Neural progenitor cell (in vitro differentiated cells): ENCODE measurements at regions not wholly inside any gene's neighbourhood (a gene's known extent, or its start where the extent isn't known, plus 50 kb on each side); places are given as distances from the start of the nearest gene placed in this dataset.

Source experiments
- DNase-seq: peaks from one replicate; pipeline ENCODE4 v3.0.0-alpha.2; 2016; ENCODE audit warnings: low spot score
- H2AFZ ChIP-seq: fragments of 200-600 bp; sonication (generic); replicated peaks from 2 replicates; pipeline ENCODE4 v1.6.1; 2016; ENCODE audit warnings: antibody characterized with exemption
- H3F3A ChIP-seq: fragments of 200-600 bp; sonication (generic); 2 replicates; pipeline ENCODE4 v1.6.1; 2016; ENCODE audit warnings: antibody characterized with exemption, low read depth
- H3K27ac ChIP-seq: fragments of 200-600 bp; sonication (generic); 2 replicates; pipeline ENCODE4 v1.5.1; 2016; ENCODE audit warnings: mild to moderate bottlenecking
- H3K27me3 ChIP-seq: fragments of 200-600 bp; sonication (generic); 2 replicates; pipeline ENCODE4 v1.6.1; 2016; ENCODE audit warnings: mild to moderate bottlenecking, moderate library complexity
- H3K36me3 ChIP-seq: fragments of 200-600 bp; sonication (generic); 2 replicates; pipeline ENCODE4 v1.5.1; 2016
- H3K4me1 ChIP-seq: fragments of 200-600 bp; sonication (generic); 2 replicates; pipeline ENCODE4 v1.6.1; 2016; ENCODE audit warnings: mixed run types
- H3K4me2 ChIP-seq: fragments of 200-600 bp; sonication (generic); 2 replicates; pipeline ENCODE4 v1.6.1; 2016
- H3K4me3 ChIP-seq: fragments of 200-600 bp; sonication (generic); 2 replicates; pipeline ENCODE4 v1.5.1; 2016
- H3K79me2 ChIP-seq: fragments of 200-600 bp; sonication (generic); 2 replicates; pipeline ENCODE4 v1.6.1; 2016; ENCODE audit warnings: low read depth
- H3K9ac ChIP-seq: fragments of 200-600 bp; sonication (generic); 2 replicates; pipeline ENCODE4 v1.6.1; 2016
- H3K9me3 ChIP-seq: fragments of 200-600 bp; sonication (generic); 2 replicates; pipeline ENCODE4 v1.5.1; 2016; ENCODE audit warnings: low read depth
- H4K20me1 ChIP-seq: fragments of 200-600 bp; sonication (generic); 2 replicates; pipeline ENCODE4 v1.6.1; 2016; ENCODE audit warnings: low read depth
- H3K27ac Mint-ChIP-seq: 3 replicates; pipeline ENCODE4 v1.8.0; 2021; ENCODE audit warnings: mixed read lengths
- H3K27me3 Mint-ChIP-seq: 2 replicates; pipeline ENCODE4 v1.8.0; 2022; ENCODE audit warnings: low read depth, mild to moderate bottlenecking, inconsistent platforms, moderate library complexity, mixed read lengths; ENCODE audit not compliant: insufficient read depth
- H3K36me3 Mint-ChIP-seq: 3 replicates; pipeline ENCODE4 v1.8.0; 2021; ENCODE audit warnings: mixed read lengths
- H3K4me1 Mint-ChIP-seq: 3 replicates; pipeline ENCODE4 v1.8.0; 2021; ENCODE audit warnings: mixed read lengths
- H3K4me3 Mint-ChIP-seq: 3 replicates; pipeline ENCODE4 v1.8.0; 2021; ENCODE audit warnings: mild to moderate bottlenecking, moderate library complexity, mixed read lengths
- H3K9me3 Mint-ChIP-seq: 3 replicates; pipeline ENCODE4 v1.8.0; 2020; ENCODE audit warnings: mixed read lengths
- EZH2 ChIP-seq: fragments of 200-600 bp; sonication (generic); IDR thresholded peaks from 2 replicates; pipeline ENCODE4 v1.6.1; 2017; ENCODE audit warnings: antibody characterized with exemption, mild to moderate bottlenecking, moderate library complexity
- EZH2phosphoT487 ChIP-seq: fragments of 200-600 bp; sonication (generic); IDR thresholded peaks from 2 replicates; pipeline ENCODE4 v1.6.1; 2017; ENCODE audit warnings: antibody characterized with exemption
- TF ChIP-seq, protein P1 (sequence below): fragments of 200-600 bp; sonication (generic); IDR thresholded peaks from 2 replicates; pipeline ENCODE4 v1.5.1; 2017; ENCODE audit warnings: antibody characterized with exemption, mild to moderate bottlenecking

DNA sequence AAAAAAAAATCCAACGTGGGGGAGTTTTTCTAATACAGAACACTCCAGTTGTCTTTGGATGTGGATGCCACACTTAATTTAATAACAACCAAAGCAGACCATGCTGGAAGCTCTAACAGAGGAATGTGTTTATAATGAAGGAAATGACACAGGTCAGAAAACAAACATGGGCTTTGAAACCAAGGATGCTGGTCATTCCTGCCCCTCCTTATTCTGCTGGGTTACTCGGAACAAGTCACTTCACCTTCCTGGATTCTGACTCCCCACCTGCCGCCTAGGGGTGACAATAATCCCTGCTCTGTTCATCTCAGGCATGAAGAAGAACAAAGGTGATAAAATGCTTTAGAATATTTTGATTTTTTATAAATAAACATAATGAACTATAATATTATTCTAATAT lies 240.9 kb upstream of the ADAMTS9 start:
- H3K4me1 ChIP-seq = peaks cover 8% of the 10 kb centered on the region
- no peaks in the 10 kb centered on the region for H3K9me3 ChIP-seq
- no peak overlapping the region for H3K27ac ChIP-seq
- no peak overlapping the region for H3K4me2 ChIP-seq
- no peak overlapping the region for H3K9ac ChIP-seq
- H3K4me3 ChIP-seq = no peak overlapping the region
- no peaks in the 10 kb centered on the region for H3F3A ChIP-seq
- no peaks in the 10 kb centered on the region for H3K27me3 ChIP-seq
- Mint-ChIP-seq H3K27ac (no peak overlapping the region), H3K4me3 (no peak overlapping the region), H3K9me3 (peaks cover 9% of the 10 kb centered on the region), H3K4me1 (peaks cover 16% of the 10 kb centered on the region), H3K36me3 (peaks cover 6% of the 10 kb centered on the region), H3K27me3 (peaks cover 2% of the 10 kb centered on the region)
- no peak overlapping the region for H2AFZ ChIP-seq
- no peak for DNase-seq
- TF ChIP-seq, protein P1, sequence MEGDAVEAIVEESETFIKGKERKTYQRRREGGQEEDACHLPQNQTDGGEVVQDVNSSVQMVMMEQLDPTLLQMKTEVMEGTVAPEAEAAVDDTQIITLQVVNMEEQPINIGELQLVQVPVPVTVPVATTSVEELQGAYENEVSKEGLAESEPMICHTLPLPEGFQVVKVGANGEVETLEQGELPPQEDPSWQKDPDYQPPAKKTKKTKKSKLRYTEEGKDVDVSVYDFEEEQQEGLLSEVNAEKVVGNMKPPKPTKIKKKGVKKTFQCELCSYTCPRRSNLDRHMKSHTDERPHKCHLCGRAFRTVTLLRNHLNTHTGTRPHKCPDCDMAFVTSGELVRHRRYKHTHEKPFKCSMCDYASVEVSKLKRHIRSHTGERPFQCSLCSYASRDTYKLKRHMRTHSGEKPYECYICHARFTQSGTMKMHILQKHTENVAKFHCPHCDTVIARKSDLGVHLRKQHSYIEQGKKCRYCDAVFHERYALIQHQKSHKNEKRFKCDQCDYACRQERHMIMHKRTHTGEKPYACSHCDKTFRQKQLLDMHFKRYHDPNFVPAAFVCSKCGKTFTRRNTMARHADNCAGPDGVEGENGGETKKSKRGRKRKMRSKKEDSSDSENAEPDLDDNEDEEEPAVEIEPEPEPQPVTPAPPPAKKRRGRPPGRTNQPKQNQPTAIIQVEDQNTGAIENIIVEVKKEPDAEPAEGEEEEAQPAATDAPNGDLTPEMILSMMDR = no peak
- TF ChIP-seq EZH2phosphoT487 (no peak), EZH2 (no peak)
- H3K36me3 ChIP-seq = no peaks in the 10 kb centered on the region
- no peaks in the 10 kb centered on the region for H3K79me2 ChIP-seq
- no peaks in the 10 kb centered on the region for H4K20me1 ChIP-seq

DNA sequence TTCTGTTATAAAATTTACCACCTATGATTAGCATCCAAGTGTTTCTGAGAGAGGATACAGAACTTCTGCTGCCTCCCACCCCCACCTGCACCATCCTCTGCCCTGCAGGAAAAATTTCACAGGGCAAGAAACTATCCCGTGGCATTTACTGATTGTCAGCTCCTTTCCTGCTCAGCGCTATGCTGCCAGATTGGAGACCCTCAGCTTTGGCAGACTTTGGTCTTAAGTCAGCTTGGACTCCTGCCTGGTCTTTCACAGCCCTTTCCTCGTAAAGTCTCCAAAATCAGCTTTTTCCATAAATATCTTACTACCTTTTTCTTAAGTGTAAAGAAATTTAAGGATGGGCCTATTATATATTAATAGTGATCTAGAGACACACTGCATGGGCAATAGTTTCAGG lies 239.9 kb upstream of the ADAMTS9 start:
- Mint-ChIP-seq H3K36me3 (peaks cover 5% of the 10 kb centered on the region), H3K9me3 (peaks cover 2% of the 10 kb centered on the region), H3K4me1 (peaks cover 23% of the 10 kb centered on the region), H3K27me3 (peaks cover 2% of the 10 kb centered on the region), H3K4me3 (no peak overlapping the region), H3K27ac (no peak overlapping the region)
- Histone ChIP-seq H3F3A (no peaks in the 10 kb centered on the region), H3K4me2 (no peak overlapping the region), H3K27me3 (no peaks in the 10 kb centered on the region), H3K4me3 (no peak overlapping the region), H3K79me2 (no peaks in the 10 kb centered on the region), H3K36me3 (no peaks in the 10 kb centered on the region), H3K4me1 (peaks cover 8% of the 10 kb centered on the region), H3K27ac (no peak overlapping the region), H4K20me1 (no peaks in the 10 kb centered on the region), H3K9ac (no peak overlapping the region), H2AFZ (no peak overlapping the region), H3K9me3 (no peaks in the 10 kb centered on the region)
- DNase-seq = no peak
- TF ChIP-seq EZH2phosphoT487 (no peak), EZH2 (no peak)
- TF ChIP-seq, protein P1 = no peak

GRCh38 chr3:64925575-64925974 lies 237.8 kb upstream of the ADAMTS9 start:
- Histone ChIP-seq H3K9me3 (no peaks in the 10 kb centered on the region), H4K20me1 (no peaks in the 10 kb centered on the region), H3K27me3 (no peaks in the 10 kb centered on the region), H3K27ac (no peak overlapping the region), H3K4me3 (no peak overlapping the region), H3K4me2 (no peak overlapping the region), H3K9ac (no peak overlapping the region), H3K4me1 (peaks cover 22% of the 10 kb centered on the region), H3F3A (no peaks in the 10 kb centered on the region), H3K79me2 (no peaks in the 10 kb centered on the region), H3K36me3 (no peaks in the 10 kb centered on the region), H2AFZ (no peak overlapping the region)
- Mint-ChIP-seq H3K36me3 (no peaks in the 10 kb centered on the region), H3K27ac (no peak overlapping the region), H3K4me1 (peaks cover 39% of the 10 kb centered on the region), H3K27me3 (no peaks in the 10 kb centered on the region), H3K4me3 (no peak overlapping the region), H3K9me3 (no peaks in the 10 kb centered on the region)
- TF ChIP-seq, protein P1 = no peak
- TF ChIP-seq EZH2 = no peak
- TF ChIP-seq EZH2phosphoT487 = no peak
- no peak for DNase-seq

DNA sequence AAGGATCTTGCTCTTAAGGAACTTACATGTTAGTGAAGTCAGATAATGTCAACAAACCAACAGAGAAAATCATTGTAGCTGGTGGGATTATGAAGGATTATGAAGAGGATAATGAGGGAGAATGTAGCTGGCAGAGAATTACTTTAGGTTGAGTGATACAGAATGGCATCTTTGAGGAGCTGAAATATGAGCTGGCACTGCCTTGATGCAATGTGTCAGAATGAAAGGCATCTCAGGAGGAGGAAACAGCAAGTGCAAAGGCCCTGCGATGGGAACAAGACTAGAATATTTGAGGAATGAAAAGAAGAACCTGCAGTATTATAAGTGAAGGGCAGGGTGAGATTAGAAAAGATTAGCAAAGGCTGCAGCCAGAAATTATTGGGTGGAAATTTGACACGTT lies 237.2 kb upstream of the ADAMTS9 start:
- Histone ChIP-seq H3K4me1 (peaks cover 22% of the 10 kb centered on the region), H3K27me3 (no peaks in the 10 kb centered on the region), H3K79me2 (no peaks in the 10 kb centered on the region), H3K27ac (no peak overlapping the region), H4K20me1 (no peaks in the 10 kb centered on the region), H2AFZ (no peak overlapping the region), H3F3A (no peaks in the 10 kb centered on the region), H3K9ac (no peak overlapping the region), H3K36me3 (no peaks in the 10 kb centered on the region), H3K4me3 (no peak overlapping the region), H3K9me3 (no peaks in the 10 kb centered on the region), H3K4me2 (no peak overlapping the region)
- no peak overlapping the region for H3K4me3 Mint-ChIP-seq
- H3K27ac Mint-ChIP-seq = no peak overlapping the region
- H3K27me3 Mint-ChIP-seq = no peaks in the 10 kb centered on the region
- DNase-seq = no peak
- H3K4me1 Mint-ChIP-seq = peaks cover 41% of the 10 kb centered on the region
- TF ChIP-seq EZH2phosphoT487 = no peak
- TF ChIP-seq, protein P1 = no peak
- TF ChIP-seq EZH2 = no peak
- H3K9me3 Mint-ChIP-seq = no peaks in the 10 kb centered on the region
- H3K36me3 Mint-ChIP-seq = no peaks in the 10 kb centered on the region
